ENCODE measurements at regions not wholly inside any gene's neighbourhood (a gene's known extent, or its start where the extent isn't known, plus 50 kb on each side); places are given as distances from the start of the nearest gene placed in this dataset.
"Not testable (repeated sequence)": the region's sequence is repeated elsewhere in the genome, so short reads cannot be mapped to it uniquely, and the experiment has no call there.

- no peak overlapping the region for H3K4me3 ChIP-seq (ENCODE audit: low read length)
- TF ChIP-seq EZH2 (IDR thresholded peaks at IDR 0.05; ENCODE audit: borderline replicate concordance, insufficient read depth, low read length, poor library complexity, severe bottlenecking) (no peak), RAD21 (conservative IDR thresholded peaks at IDR 0.05) (no peak), POLR2AphosphoS5 (IDR thresholded peaks at IDR 0.05) (no peak), SMC3 (conservative IDR thresholded peaks at IDR 0.05; ENCODE audit: poor library complexity) (no peak), MXI1 (conservative IDR thresholded peaks at IDR 0.05; ENCODE audit: poor library complexity, severe bottlenecking) (no peak), CTCF (IDR thresholded peaks at IDR 0.05; ENCODE audit: poor library complexity, severe bottlenecking) (no peak), REST (IDR thresholded peaks at IDR 0.05; ENCODE audit: borderline replicate concordance) (no peak), TAF1 (IDR thresholded peaks at IDR 0.05; ENCODE audit: low read depth) (no peak), EP300 (conservative IDR thresholded peaks at IDR 0.05; ENCODE audit: poor library complexity, severe bottlenecking) (no peak)
- no peaks in the 10 kb centered on the region for H4K20me1 ChIP-seq (ENCODE audit: insufficient read depth)
- H3K27me3 ChIP-seq (ENCODE audit: insufficient read depth, low read depth, low read length), result no peaks in the 10 kb centered on the region
- H3K9me2 ChIP-seq (ENCODE audit: insufficient read depth, low read length), result no peaks in the 10 kb centered on the region
- H2AFZ ChIP-seq (ENCODE audit: low read depth, low read length), result no peak overlapping the region
- H3K36me3 ChIP-seq (ENCODE audit: insufficient read depth, low read length), result peaks cover 6% of the 10 kb centered on the region
- no peak overlapping the region for H3K4me2 ChIP-seq (ENCODE audit: low read length)
- no peak overlapping the region for H3K9ac ChIP-seq (ENCODE audit: low read length)
- no peak overlapping the region for H3K27ac ChIP-seq (ENCODE audit: low read length)
- H3K79me2 ChIP-seq (replicated peaks; ENCODE audit: insufficient read depth, low read length), result peaks cover 11% of the 10 kb centered on the region
- H3F3A ChIP-seq (ENCODE audit: insufficient read depth, low read length, poor library complexity, severe bottlenecking), result no peaks in the 10 kb centered on the region
- H3K9me3 ChIP-seq (ENCODE audit: low read length), result no peaks in the 10 kb centered on the region
Measured at GRCh38 chr17:20929334-20929733, 113.5 kb downstream of the USP22 start.

- no peaks in the 10 kb centered on the region for H4K20me1 ChIP-seq (ENCODE audit: insufficient read depth)
- H3K27me3 ChIP-seq (ENCODE audit: insufficient read depth, low read depth, low read length), result no peaks in the 10 kb centered on the region
- no peak overlapping the region for H3K4me3 ChIP-seq (ENCODE audit: low read length)
- TF ChIP-seq MXI1 (conservative IDR thresholded peaks at IDR 0.05; ENCODE audit: poor library complexity, severe bottlenecking) (no peak), POLR2AphosphoS5 (IDR thresholded peaks at IDR 0.05) (no peak), EP300 (conservative IDR thresholded peaks at IDR 0.05; ENCODE audit: poor library complexity, severe bottlenecking) (no peak), SMC3 (conservative IDR thresholded peaks at IDR 0.05; ENCODE audit: poor library complexity) (no peak), REST (IDR thresholded peaks at IDR 0.05; ENCODE audit: borderline replicate concordance) (no peak), CTCF (IDR thresholded peaks at IDR 0.05; ENCODE audit: poor library complexity, severe bottlenecking) (no peak), TAF1 (IDR thresholded peaks at IDR 0.05; ENCODE audit: low read depth) (no peak), EZH2 (IDR thresholded peaks at IDR 0.05; ENCODE audit: borderline replicate concordance, insufficient read depth, low read length, poor library complexity, severe bottlenecking) (no peak), RAD21 (conservative IDR thresholded peaks at IDR 0.05) (no peak)
- H2AFZ ChIP-seq (ENCODE audit: low read depth, low read length), result no peak overlapping the region
- H3F3A ChIP-seq (ENCODE audit: insufficient read depth, low read length, poor library complexity, severe bottlenecking), result no peaks in the 10 kb centered on the region
- H3K79me2 ChIP-seq (replicated peaks; ENCODE audit: insufficient read depth, low read length), result peaks cover 11% of the 10 kb centered on the region
- H3K27ac ChIP-seq (ENCODE audit: low read length), result no peak overlapping the region
- H3K36me3 ChIP-seq (ENCODE audit: insufficient read depth, low read length), result peaks cover 6% of the 10 kb centered on the region
- H3K9ac ChIP-seq (ENCODE audit: low read length), result no peak overlapping the region
- H3K9me2 ChIP-seq (ENCODE audit: insufficient read depth, low read length), result no peaks in the 10 kb centered on the region
- H3K4me2 ChIP-seq (ENCODE audit: low read length), result no peak overlapping the region
- H3K9me3 ChIP-seq (ENCODE audit: low read length), result no peaks in the 10 kb centered on the region
Measured at GRCh38 chr17:20930081-20930760, 112.6 kb downstream of the USP22 start.

GRCh38 chr17:20933040-20933439, 109.8 kb downstream of the USP22 start:
- not testable (repeated sequence) for H2AFZ ChIP-seq (ENCODE audit: low read depth, low read length); H3K4me3 ChIP-seq (ENCODE audit: low read length); H3F3A ChIP-seq (ENCODE audit: insufficient read depth, low read length, poor library complexity, severe bottlenecking)

More at GRCh38 chr17:20933040-20933439, 109.8 kb downstream of the USP22 start:
- H4K20me1 ChIP-seq (ENCODE audit: insufficient read depth); H3K27ac ChIP-seq (ENCODE audit: low read length); H3K9me3 ChIP-seq (ENCODE audit: low read length); H3K9ac ChIP-seq (ENCODE audit: low read length); H3K9me2 ChIP-seq (ENCODE audit: insufficient read depth, low read length); H3K79me2 ChIP-seq (replicated peaks; ENCODE audit: insufficient read depth, low read length); H3K4me2 ChIP-seq (ENCODE audit: low read length); H3K27me3 ChIP-seq (ENCODE audit: insufficient read depth, low read depth, low read length): not testable (repeated sequence)
- H3K36me3 ChIP-seq (ENCODE audit: insufficient read depth, low read length), result peaks cover 11% of the 10 kb centered on the region

Data from neural cell (in vitro differentiated cells).